Testis (tissue), 2 donors: ENCODE measurements at regions not wholly inside any gene's neighbourhood (a gene's known extent, or its start where the extent isn't known, plus 50 kb on each side); places are given as distances from the start of the nearest gene placed in this dataset.

ENCODE experiments used
- DNase-seq: peaks from one replicate; pipeline ENCODE4 v3.0.0-alpha.2; 2019
- H3K27ac ChIP-seq, 2 donors: fragments of 200-600 bp; sonication (generic); one replicate each; pipeline ENCODE4 v1.5.1; 2019
- H3K27me3 ChIP-seq: fragments of 200-600 bp; sonication (generic); one replicate; pipeline ENCODE4 v1.5.1; 2019
- H3K36me3 ChIP-seq: fragments of 200-600 bp; sonication (generic); one replicate; pipeline ENCODE4 v1.5.1; 2017; ENCODE audit warnings: low read depth; ENCODE audit errors: missing control alignments
- H3K4me1 ChIP-seq: fragments of 200-600 bp; sonication (generic); one replicate; pipeline ENCODE4 v1.5.1; 2019
- H3K4me3 ChIP-seq, 2 donors: fragments of 200-600 bp; sonication (generic); one replicate each; pipeline ENCODE4 v1.5.1; 2017 to 2019
- H3K9me3 ChIP-seq: fragments of 200-600 bp; sonication (generic); one replicate; pipeline ENCODE4 v1.5.1; 2017
- CTCF ChIP-seq, 3 experiments: fragments of 450-650 bp in 2 of 3; fragments of 200-600 bp in 1 of 3; sonication (generic) in 1 of 3; IDR thresholded peaks; one replicate each; pipeline ENCODE4 v1.5.1; 2016 to 2019; ENCODE audit warnings: antibody characterized with exemption in 3 of 3, mild to moderate bottlenecking in 2 of 3, moderate library complexity in 1 of 3
- POLR2A ChIP-seq: fragments of 450-650 bp; IDR thresholded peaks from one replicate; pipeline ENCODE4 v1.6.1; 2017; ENCODE audit warnings: antibody characterized with exemption, mild to moderate bottlenecking, moderate library complexity
- WGBS, 2 donors: methylation state at CpG; one replicate each; pipeline ENCODE4 v1.1.5; 2018; 5-methylcytosine and 5-hydroxymethylcytosine counted together
- intact Hi-C: fragments of 100-400 bp; cut with DNase I; formaldehyde crosslinking; loops from one replicate; pipeline ENCODE4 v1.15.1; 2023; ENCODE audit warnings: low total_unique reads

- no peak overlapping the region for H3K4me3 ChIP-seq
- DNase-seq, result no peak
- 49 to 53% methylated on average over 1 of the region's 1 CpG for WGBS, 2 donors
- no peak overlapping the region for H3K27ac ChIP-seq
- no peaks in the 10 kb centered on the region for H3K4me1 ChIP-seq
- no peaks in the 10 kb centered on the region for H3K36me3 ChIP-seq
- H3K9me3 ChIP-seq, result no peaks in the 10 kb centered on the region
- no peaks in the 10 kb centered on the region for H3K27me3 ChIP-seq
- no peak for TF ChIP-seq POLR2A
- TF ChIP-seq CTCF (IDR thresholded peaks at IDR 0.05), result no peak
- intact Hi-C loops, result no loop called here
These were observed 521.5 kb downstream of the SLITRK6 start for GRCh38 chr13:85277748-85278147.

GRCh38 chr13:85266771-85267170 is 532.4 kb downstream of the SLITRK6 start:
- no peak overlapping the region for H3K27ac ChIP-seq
- no peaks in the 10 kb centered on the region for H3K27me3 ChIP-seq
- intact Hi-C loops, result no loop called here
- no peaks in the 10 kb centered on the region for H3K36me3 ChIP-seq
- no peak for TF ChIP-seq CTCF (IDR thresholded peaks at IDR 0.05)
- no peak overlapping the region for H3K4me3 ChIP-seq
- DNase-seq, result no peak
- WGBS, 2 donors, result 83 to 85% methylated on average over 2 of the region's 2 CpGs
- H3K4me1 ChIP-seq, result no peaks in the 10 kb centered on the region
- H3K9me3 ChIP-seq, result no peaks in the 10 kb centered on the region

- TF ChIP-seq POLR2A (no peak), CTCF (IDR thresholded peaks at IDR 0.05) (no peak)
These were observed 532.9 kb downstream of the SLITRK6 start for GRCh38 chr13:85266331-85266730.

GRCh38 chr13:85265296-85265695 is 533.9 kb downstream of the SLITRK6 start:
- intact Hi-C loops, result no loop called here
- Histone ChIP-seq H3K27ac (no peak overlapping the region), H3K9me3 (no peaks in the 10 kb centered on the region), H3K36me3 (no peaks in the 10 kb centered on the region), H3K27me3 (no peaks in the 10 kb centered on the region), H3K4me3 (no peak overlapping the region), H3K4me1 (no peaks in the 10 kb centered on the region)
- TF ChIP-seq CTCF (IDR thresholded peaks at IDR 0.05) (no peak), POLR2A (no peak)
- 91 to 94% methylated on average over 3 of the region's 3 CpGs for WGBS, 2 donors
- no peak for DNase-seq

More at GRCh38 chr13:85266331-85266730, 532.9 kb downstream of the SLITRK6 start:
- no peak for DNase-seq
- Histone ChIP-seq H3K27ac (no peak overlapping the region), H3K4me1 (no peaks in the 10 kb centered on the region), H3K9me3 (no peaks in the 10 kb centered on the region), H3K27me3 (no peaks in the 10 kb centered on the region), H3K4me3 (no peak overlapping the region), H3K36me3 (no peaks in the 10 kb centered on the region)
- intact Hi-C loops, result no loop called here
- 38 to 41% methylated on average over 1 of the region's 1 CpG for WGBS, 2 donors

- TF ChIP-seq POLR2A (no peak), CTCF (IDR thresholded peaks at IDR 0.05) (no peak)
- DNase-seq, result no peak
- 84 to 91% methylated on average over 2 of the region's 2 CpGs for WGBS, 2 donors
These were observed 536.7 kb downstream of the SLITRK6 start for GRCh38 chr13:85262499-85262898.

More at GRCh38 chr13:85262499-85262898, 536.7 kb downstream of the SLITRK6 start:
- H3K36me3 ChIP-seq, result no peaks in the 10 kb centered on the region
- no peaks in the 10 kb centered on the region for H3K4me1 ChIP-seq
- H3K27ac ChIP-seq, result no peak overlapping the region
- no peak overlapping the region for H3K4me3 ChIP-seq
- no peaks in the 10 kb centered on the region for H3K9me3 ChIP-seq
- no peaks in the 10 kb centered on the region for H3K27me3 ChIP-seq
- intact Hi-C loops, result no loop called here
